WTC11 (cell line): ENCODE measurements at regions not wholly inside any gene's neighbourhood (a gene's known extent, or its start where the extent isn't known, plus 50 kb on each side); places are given as distances from the start of the nearest gene placed in this dataset.

Experiments
- ATAC-seq: fragments of 200-7000 bp; cut with Tn5 transposase; 2 replicates; pipeline ENCODE4 v1.10.0; 2021; ENCODE audit warnings: mild to moderate bottlenecking, moderate library complexity
- CTCF ChIA-PET: fragments of 300-600 bp; sonication (Branson Sonifier 250); formaldehyde crosslinking; loops from one replicate; lab custom pipeline; 2021; ENCODE audit warnings: antibody characterized with exemption; lab: Charles Lee
- POLR2A ChIA-PET: fragments of 350-600 bp; sonication (Branson Sonifier 250); formaldehyde crosslinking; loops from one replicate; lab custom pipeline; 2021; ENCODE audit warnings: antibody characterized with exemption; lab: Charles Lee
- DNase-seq: peaks from one replicate; pipeline ENCODE4 v3.0.0; 2021; ENCODE audit warnings: low spot score
- H3K27ac Mint-ChIP-seq: 2 replicates; pipeline ENCODE4 v1.8.0; 2021; ENCODE audit warnings: mixed read lengths
- H3K27me3 Mint-ChIP-seq: 2 replicates; pipeline ENCODE4 v1.8.0; 2021; ENCODE audit warnings: low read depth, mild to moderate bottlenecking, moderate library complexity, mixed read lengths
- H3K36me3 Mint-ChIP-seq: 2 replicates; pipeline ENCODE4 v1.8.0; 2021; ENCODE audit warnings: mixed read lengths
- H3K4me1 Mint-ChIP-seq: 2 replicates; pipeline ENCODE4 v1.8.0; 2022; ENCODE audit warnings: mixed read lengths
- H3K4me3 Mint-ChIP-seq: 2 replicates; pipeline ENCODE4 v1.8.0; 2021; ENCODE audit warnings: mild to moderate bottlenecking, moderate library complexity, mixed read lengths
- H3K9me3 Mint-ChIP-seq: 2 replicates; pipeline ENCODE4 v1.8.0; 2021; ENCODE audit warnings: mixed read lengths
- AFF4 ChIP-seq: sonication (generic); formaldehyde crosslinking; IDR thresholded peaks from 2 replicates; pipeline ENCODE4 v1.8.1; 2023; ENCODE audit warnings: mild to moderate bottlenecking, missing genetic modification reagents, borderline replicate concordance
- ATF3 ChIP-seq: sonication (generic); formaldehyde crosslinking; conservative IDR thresholded peaks from 2 replicates; pipeline ENCODE4 v1.8.1; 2022; ENCODE audit warnings: mild to moderate bottlenecking, missing genetic modification reagents
- CREB1 ChIP-seq: sonication (generic); formaldehyde crosslinking; IDR thresholded peaks from 2 replicates; pipeline ENCODE4 v1.8.0; 2023; ENCODE audit warnings: mild to moderate bottlenecking, missing genetic modification reagents
- E2F5 ChIP-seq: sonication (generic); formaldehyde crosslinking; IDR thresholded peaks from 2 replicates; pipeline ENCODE4 v1.8.1; 2022; ENCODE audit warnings: mild to moderate bottlenecking, moderate library complexity, missing genetic modification reagents
- EMX1 ChIP-seq: fragments of 250-450 bp; sonication (Bioruptor Pico); IDR thresholded peaks from 2 replicates; pipeline ENCODE4 v1.8.0; 2021; ENCODE audit warnings: mild to moderate bottlenecking
- ESRRA ChIP-seq: sonication (generic); formaldehyde crosslinking; IDR thresholded peaks from 2 replicates; pipeline ENCODE4 v1.8.1; 2022; ENCODE audit warnings: mild to moderate bottlenecking, missing genetic modification reagents, borderline replicate concordance
- GRHL2 ChIP-seq: fragments of 250-450 bp; sonication (Bioruptor Pico); IDR thresholded peaks from 2 replicates; pipeline ENCODE4 v1.8.0; 2022; ENCODE audit warnings: mild to moderate bottlenecking, moderate library complexity; ENCODE audit not compliant: insufficient replicate concordance, severe bottlenecking
- HMGXB4 ChIP-seq: sonication (generic); formaldehyde crosslinking; IDR thresholded peaks from 2 replicates; pipeline ENCODE4 v1.8.1; 2023; ENCODE audit warnings: mild to moderate bottlenecking, moderate library complexity, missing genetic modification reagents
- KAT7 ChIP-seq: sonication (generic); formaldehyde crosslinking; IDR thresholded peaks from 2 replicates; pipeline ENCODE4 v1.8.1; 2023; ENCODE audit warnings: missing genetic modification reagents, mild to moderate bottlenecking, borderline replicate concordance
- MXD4 ChIP-seq: fragments of 250-450 bp; sonication (Bioruptor Pico); IDR thresholded peaks from 2 replicates; pipeline ENCODE4 v1.8.0; 2021; ENCODE audit warnings: mild to moderate bottlenecking, moderate library complexity, borderline replicate concordance
- NFATC4 ChIP-seq: fragments of 250-450 bp; sonication (Bioruptor Pico); IDR thresholded peaks from 2 replicates; pipeline ENCODE4 v1.9.0; 2021; ENCODE audit warnings: mild to moderate bottlenecking
- RELA ChIP-seq: sonication (generic); formaldehyde crosslinking; IDR thresholded peaks from 2 replicates; pipeline ENCODE4 v1.8.1; 2022; ENCODE audit warnings: missing genetic modification reagents, mild to moderate bottlenecking, borderline replicate concordance
- TCF7 ChIP-seq: sonication (generic); formaldehyde crosslinking; IDR thresholded peaks from 2 replicates; pipeline ENCODE4 v1.8.0; 2022; ENCODE audit warnings: mild to moderate bottlenecking, low read depth, missing genetic modification reagents, moderate library complexity
- ZNF138 ChIP-seq: sonication (generic); formaldehyde crosslinking; conservative IDR thresholded peaks from 2 replicates; pipeline ENCODE4 v1.8.1; 2022; ENCODE audit warnings: mild to moderate bottlenecking, moderate library complexity, missing genetic modification reagents
- ZNF317 ChIP-seq: sonication (generic); formaldehyde crosslinking; IDR thresholded peaks from 2 replicates; pipeline ENCODE4 v1.8.1; 2023; ENCODE audit warnings: low read depth, mild to moderate bottlenecking, moderate library complexity, missing genetic modification reagents, borderline replicate concordance
- ZNF423 ChIP-seq: fragments of 250-450 bp; sonication (Bioruptor Pico); IDR thresholded peaks from 2 replicates; pipeline ENCODE4 v2.1.2; 2022; ENCODE audit warnings: mild to moderate bottlenecking, moderate library complexity
- ZNF512 ChIP-seq: sonication (generic); formaldehyde crosslinking; IDR thresholded peaks from 2 replicates; pipeline ENCODE4 v1.8.1; 2022; ENCODE audit warnings: missing genetic modification reagents, borderline replicate concordance
- ZSCAN18 ChIP-seq: fragments of 250-450 bp; sonication (Bioruptor Pico); IDR thresholded peaks from 2 replicates; pipeline ENCODE4 v2.1.2; 2022; ENCODE audit warnings: mild to moderate bottlenecking, moderate library complexity
- TF ChIP-seq, protein P1 (sequence below): fragments of 250-450 bp; sonication (Bioruptor Pico); IDR thresholded peaks from 2 replicates; pipeline ENCODE4 v1.9.0; 2021; ENCODE audit warnings: mild to moderate bottlenecking
- TF ChIP-seq, protein P2 (sequence below): sonication (generic); formaldehyde crosslinking; IDR thresholded peaks from 2 replicates; pipeline ENCODE4 v1.8.0; 2022; ENCODE audit warnings: mild to moderate bottlenecking, missing genetic modification reagents

DNA sequence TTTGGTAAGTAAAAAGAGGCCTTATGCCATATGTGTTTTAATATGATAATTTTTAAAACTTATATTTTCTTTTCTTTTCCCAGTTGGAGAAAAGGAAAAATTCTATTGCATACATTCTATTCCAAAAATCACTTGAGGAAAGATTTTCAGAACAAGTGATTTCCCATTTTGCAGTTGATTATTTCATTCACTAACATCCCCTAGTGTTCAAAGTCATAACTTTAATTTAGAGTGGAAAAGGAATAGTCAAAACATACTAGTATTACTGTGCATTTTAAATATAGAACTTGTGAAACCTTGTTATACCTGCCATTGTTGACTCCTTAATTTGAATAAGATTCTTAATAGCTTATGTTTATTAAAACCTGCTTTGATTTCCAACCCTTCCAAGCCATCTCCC is 1157.6 kb upstream of the ADGRL4 start:
- Mint-ChIP-seq H3K4me1 (peaks cover 13% of the 10 kb centered on the region), H3K4me3 (no peak overlapping the region), H3K27ac (no peak overlapping the region), H3K27me3 (no peaks in the 10 kb centered on the region), H3K36me3 (no peaks in the 10 kb centered on the region), H3K9me3 (peaks cover 4% of the 10 kb centered on the region; the same call in 1 of the 2 replicates)
- TF ChIP-seq, protein P1, sequence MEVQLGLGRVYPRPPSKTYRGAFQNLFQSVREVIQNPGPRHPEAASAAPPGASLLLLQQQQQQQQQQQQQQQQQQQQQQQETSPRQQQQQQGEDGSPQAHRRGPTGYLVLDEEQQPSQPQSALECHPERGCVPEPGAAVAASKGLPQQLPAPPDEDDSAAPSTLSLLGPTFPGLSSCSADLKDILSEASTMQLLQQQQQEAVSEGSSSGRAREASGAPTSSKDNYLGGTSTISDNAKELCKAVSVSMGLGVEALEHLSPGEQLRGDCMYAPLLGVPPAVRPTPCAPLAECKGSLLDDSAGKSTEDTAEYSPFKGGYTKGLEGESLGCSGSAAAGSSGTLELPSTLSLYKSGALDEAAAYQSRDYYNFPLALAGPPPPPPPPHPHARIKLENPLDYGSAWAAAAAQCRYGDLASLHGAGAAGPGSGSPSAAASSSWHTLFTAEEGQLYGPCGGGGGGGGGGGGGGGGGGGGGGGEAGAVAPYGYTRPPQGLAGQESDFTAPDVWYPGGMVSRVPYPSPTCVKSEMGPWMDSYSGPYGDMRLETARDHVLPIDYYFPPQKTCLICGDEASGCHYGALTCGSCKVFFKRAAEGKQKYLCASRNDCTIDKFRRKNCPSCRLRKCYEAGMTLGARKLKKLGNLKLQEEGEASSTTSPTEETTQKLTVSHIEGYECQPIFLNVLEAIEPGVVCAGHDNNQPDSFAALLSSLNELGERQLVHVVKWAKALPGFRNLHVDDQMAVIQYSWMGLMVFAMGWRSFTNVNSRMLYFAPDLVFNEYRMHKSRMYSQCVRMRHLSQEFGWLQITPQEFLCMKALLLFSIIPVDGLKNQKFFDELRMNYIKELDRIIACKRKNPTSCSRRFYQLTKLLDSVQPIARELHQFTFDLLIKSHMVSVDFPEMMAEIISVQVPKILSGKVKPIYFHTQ (CRISPR knock-in tag) = no peak
- no peak for TF ChIP-seq ZNF423 (CRISPR knock-in tag)
- TF ChIP-seq GRHL2 (CRISPR knock-in tag) = no peak
- TF ChIP-seq ZNF512 (CRISPR knock-in tag) = no peak
- no peak for TF ChIP-seq CREB1 (CRISPR knock-in tag)
- no peak for TF ChIP-seq KAT7 (CRISPR knock-in tag)
- no peak for TF ChIP-seq MXD4
- TF ChIP-seq ATF3 (CRISPR knock-in tag) = no peak
- TF ChIP-seq ZSCAN18 (CRISPR knock-in tag) = no peak
- no peak for TF ChIP-seq EMX1
- TF ChIP-seq E2F5 (CRISPR knock-in tag) = no peak
- TF ChIP-seq, protein P2, sequence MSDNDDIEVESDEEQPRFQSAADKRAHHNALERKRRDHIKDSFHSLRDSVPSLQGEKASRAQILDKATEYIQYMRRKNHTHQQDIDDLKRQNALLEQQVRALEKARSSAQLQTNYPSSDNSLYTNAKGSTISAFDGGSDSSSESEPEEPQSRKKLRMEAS (CRISPR knock-in tag) = no peak
- no peak for DNase-seq
- POLR2A ChIA-PET = no interaction called here
- CTCF ChIA-PET = no interaction called here
- ATAC-seq = no peak

DNA sequence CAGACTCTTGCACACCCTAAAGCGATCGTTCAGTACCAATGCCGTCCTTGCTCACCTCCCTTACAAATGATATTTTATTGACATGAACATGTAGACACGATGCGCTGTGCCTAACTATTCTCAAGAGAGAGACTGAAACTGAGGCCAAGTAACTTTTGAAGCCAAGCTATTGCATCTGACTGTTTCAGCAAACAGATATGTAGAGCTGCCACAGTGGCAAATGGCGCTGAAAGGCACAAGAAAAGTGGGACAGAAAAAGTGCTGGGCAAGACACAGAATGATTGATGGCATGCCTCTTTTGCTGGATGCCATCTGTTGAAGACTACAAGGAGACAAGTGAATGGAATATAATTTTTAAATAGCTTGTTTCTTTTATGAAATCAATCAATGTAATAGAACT is 1157.2 kb upstream of the ADGRL4 start:
- Mint-ChIP-seq H3K36me3 (no peaks in the 10 kb centered on the region), H3K4me3 (no peak overlapping the region), H3K27ac (no peak overlapping the region), H3K9me3 (peaks cover 4% of the 10 kb centered on the region; the same call in 1 of the 2 replicates), H3K27me3 (no peaks in the 10 kb centered on the region), H3K4me1 (peaks cover 15% of the 10 kb centered on the region)
- ChIA-PET CTCF (no interaction called here), POLR2A (no interaction called here)
- no peak for ATAC-seq
- TF ChIP-seq EMX1 = no peak
- no peak for TF ChIP-seq AFF4 (CRISPR knock-in tag)
- TF ChIP-seq TCF7 (CRISPR knock-in tag) = no peak
- TF ChIP-seq GRHL2 (CRISPR knock-in tag) = no peak
- TF ChIP-seq ZNF138 = no peak
- TF ChIP-seq ZNF317 (CRISPR knock-in tag) = no peak
- TF ChIP-seq HMGXB4 (CRISPR knock-in tag) = no peak
- no peak for TF ChIP-seq ESRRA (CRISPR knock-in tag)
- no peak for TF ChIP-seq NFATC4
- TF ChIP-seq RELA (CRISPR knock-in tag) = no peak
- no peak for DNase-seq
